Hepatic stellate cell (primary cell): ENCODE measurements at regions not wholly inside any gene's neighbourhood (a gene's known extent, or its start where the extent isn't known, plus 50 kb on each side); places are given as distances from the start of the nearest gene placed in this dataset.

Experiments used
- DNase-seq: peaks from one replicate; pipeline ENCODE4 v3.0.0; 2011; ENCODE audit warnings: low spot score

- no peak for DNase-seq
Measured at GRCh38 chr9:113741886-113742854, 133.9 kb upstream of the ZNF618 start.

GRCh38 chr9:113742878-113743277 lies 133.2 kb upstream of the ZNF618 start:
- DNase-seq: no peak

- no peak for DNase-seq
Measured at GRCh38 chr9:113746486-113746885, 129.6 kb upstream of the ZNF618 start.

GRCh38 chr9:113748135-113748534 lies 128.0 kb upstream of the ZNF618 start:
- no peak for DNase-seq

GRCh38 chr9:113753398-113754119 lies 122.5 kb upstream of the ZNF618 start:
- DNase-seq: no peak

GRCh38 chr9:113754739-113755138 lies 121.4 kb upstream of the ZNF618 start:
- no peak for DNase-seq

GRCh38 chr9:113755433-113755832 lies 120.7 kb upstream of the ZNF618 start:
- no peak for DNase-seq

- no peak for DNase-seq
Measured at GRCh38 chr9:113756476-113757192, 119.5 kb upstream of the ZNF618 start.

- DNase-seq: no peak
Measured at GRCh38 chr9:113763429-113763828, 112.7 kb upstream of the ZNF618 start.

GRCh38 chr9:113764572-113764971 lies 111.5 kb upstream of the ZNF618 start:
- no peak for DNase-seq

- no peak for DNase-seq
Measured at GRCh38 chr9:113769412-113769811, 106.7 kb upstream of the ZNF618 start.

GRCh38 chr9:113770396-113770795 lies 105.7 kb upstream of the ZNF618 start:
- DNase-seq: no peak

GRCh38 chr9:113771199-113771598 lies 104.9 kb upstream of the ZNF618 start:
- DNase-seq: no peak

GRCh38 chr9:113772121-113772810 lies 103.8 kb upstream of the ZNF618 start:
- peak; percentile 37 for DNase-seq

- no peak for DNase-seq
Measured at GRCh38 chr9:113774963-113775362, 101.1 kb upstream of the ZNF618 start.

- DNase-seq: no peak
Measured at GRCh38 chr9:113775749-113776148, 100.4 kb upstream of the ZNF618 start.

- DNase-seq: no peak
Measured at GRCh38 chr9:113776194-113776593, 99.9 kb upstream of the ZNF618 start.

GRCh38 chr9:113781381-113781780 lies 94.7 kb upstream of the ZNF618 start:
- DNase-seq: no peak

GRCh38 chr9:113781896-113782295 lies 94.2 kb upstream of the ZNF618 start:
- no peak for DNase-seq

GRCh38 chr9:113783475-113783874 lies 92.6 kb upstream of the ZNF618 start:
- no peak for DNase-seq

GRCh38 chr9:113785334-113785733 lies 90.8 kb upstream of the ZNF618 start:
- no peak for DNase-seq

- no peak for DNase-seq
Measured at GRCh38 chr9:113786071-113786470, 90.0 kb upstream of the ZNF618 start.
